ENCODE measurements at regions not wholly inside any gene's neighbourhood (a gene's known extent, or its start where the extent isn't known, plus 50 kb on each side); places are given as distances from the start of the nearest gene placed in this dataset.
A peak's percentile ranks its signal among the peaks of the same experiment; 100 is the strongest.

DNA sequence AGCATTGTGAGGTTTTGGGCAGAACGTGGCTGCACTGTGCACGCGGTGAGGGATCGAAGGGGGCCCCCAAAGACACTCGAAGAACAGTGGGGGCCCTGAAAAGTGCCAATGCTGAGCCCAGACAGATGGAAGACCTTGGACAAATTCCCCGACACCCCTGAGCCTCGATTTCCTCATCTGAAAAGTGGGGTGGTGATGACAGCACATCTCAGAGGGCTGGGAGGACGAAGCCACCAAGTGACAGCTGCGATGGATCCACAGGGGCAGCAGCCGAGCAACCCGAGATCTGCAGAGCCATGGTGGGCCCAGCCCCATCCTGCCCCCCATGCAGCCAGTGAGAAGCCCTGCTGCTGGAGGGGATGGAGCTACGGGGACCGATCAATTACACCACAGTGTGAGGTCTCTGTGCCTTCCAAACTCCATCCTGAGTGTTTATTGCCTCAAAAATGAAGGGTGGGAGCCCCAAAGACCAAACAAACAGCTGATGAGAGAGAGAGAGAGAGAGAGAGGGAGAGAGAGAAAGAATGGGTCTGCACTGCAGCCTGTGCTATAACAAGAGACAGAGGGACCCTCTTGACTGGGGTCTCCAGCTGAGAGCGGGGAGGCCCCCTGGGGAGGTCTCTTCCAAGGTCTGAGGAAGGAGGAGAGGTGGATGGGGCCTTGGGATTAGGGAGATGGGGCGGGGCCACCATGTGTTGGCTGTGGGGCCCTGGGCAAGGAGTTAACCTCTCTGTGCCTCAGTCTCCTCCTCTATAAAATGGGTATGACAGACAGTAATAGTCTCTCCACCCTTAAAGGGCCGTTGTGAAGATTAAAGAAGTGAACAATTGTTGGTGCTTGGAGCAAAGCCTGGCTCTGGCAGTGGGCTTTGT is 134.4 kb upstream of the IER5L start:
- H3K14ac ChIP-seq (ENCODE audit: insufficient read length): no peak overlapping the region
- H2BK15ac ChIP-seq (ENCODE audit: low read length): 0 out of 2 replicates have a peak overlapping the region, but pooled peaks have one; percentile 16
- H2BK20ac ChIP-seq (ENCODE audit: low read length): no peak overlapping the region
- H3K4ac ChIP-seq (replicated peaks; ENCODE audit: insufficient read length, low read depth, low read length): no peak overlapping the region
- CTCF ChIA-PET (ENCODE audit: partially characterized antibody): interaction anchor here (0.9 to 1.4 kb wide), 3 partner anchors 10 to 93 kb away, joined by 4 to 5 read pairs (median 4); no protein-coding TSS in a partner anchor
- no peaks in the 10 kb centered on the region for H3K9me3 ChIP-seq (ENCODE audit: insufficient read depth in 2 of 2, low read depth in 1 of 2, low read length in 1 of 2)
- H3K56ac ChIP-seq (replicated peaks; ENCODE audit: insufficient read length, low read depth, low read length): no peak overlapping the region
- no peak overlapping the region for H2BK120ac ChIP-seq (replicated peaks; ENCODE audit: low read depth, low read length)
- POLR2A ChIA-PET (ENCODE audit: partially characterized antibody): interaction anchor here (1.4 kb wide), 1 partner anchor 8 kb away, joined by 6 read pairs; no protein-coding TSS in a partner anchor
- no peak overlapping the region for H4K8ac ChIP-seq (ENCODE audit: extremely low read depth, insufficient read depth, low read length)
- H3K27me3 ChIP-seq (replicated peaks in 1 of 4; ENCODE audit: control insufficient read depth in 3 of 4, extremely low read depth in 1 of 4, insufficient read depth in 3 of 4, low read length in 3 of 4): no peaks in the 10 kb centered on the region; a peak in 1 of 7 replicates
- H2AK5ac ChIP-seq (ENCODE audit: low read depth, low read length): no peak overlapping the region
- DNase-seq (ENCODE audit: low read depth in 1 of 2, low spot score in 2 of 2): no peak
- H2BK5ac ChIP-seq (ENCODE audit: low read depth, low read length): no peak overlapping the region
- H3K23me2 ChIP-seq (ENCODE audit: low read depth, low read length): no peaks in the 10 kb centered on the region
- no peak overlapping the region for H3K23ac ChIP-seq (ENCODE audit: insufficient read length)
- no peaks in the 10 kb centered on the region for H3K79me1 ChIP-seq (ENCODE audit: low read depth, low read length)
- no peaks in the 10 kb centered on the region for H4K20me1 ChIP-seq (replicated peaks in 1 of 2; ENCODE audit: control insufficient read depth in 1 of 2, insufficient read depth in 2 of 2, low read length in 2 of 2)
- H2AFZ ChIP-seq (ENCODE audit: low read length): no peak overlapping the region
- H3K18ac ChIP-seq (ENCODE audit: extremely low read depth, low read length): no peak overlapping the region
- no peak overlapping the region for H3K4me2 ChIP-seq (ENCODE audit: insufficient read depth in 1 of 2, low read depth in 2 of 2, low read length in 2 of 2)
- FAIRE-seq: no peak
- no peak overlapping the region; a peak in 1 of 7 replicates for H3K9ac ChIP-seq (replicated peaks in 1 of 4; ENCODE audit: extremely low read depth in 1 of 4, low read depth in 3 of 4, low read length in 3 of 4)
- H2BK12ac ChIP-seq (ENCODE audit: low read depth, low read length): no peak overlapping the region
- no peak overlapping the region for H4K91ac ChIP-seq (replicated peaks; ENCODE audit: insufficient read length, low read length)
- no peaks in the 10 kb centered on the region for H3K36me3 ChIP-seq (ENCODE audit: control insufficient read depth in 2 of 4, insufficient read depth in 4 of 4, low read length in 3 of 4)
- no peak for TF ChIP-seq POLR2AphosphoS5 (IDR thresholded peaks at IDR 0.05; ENCODE audit: low read depth, low read length)
- TF ChIP-seq, protein P1, sequence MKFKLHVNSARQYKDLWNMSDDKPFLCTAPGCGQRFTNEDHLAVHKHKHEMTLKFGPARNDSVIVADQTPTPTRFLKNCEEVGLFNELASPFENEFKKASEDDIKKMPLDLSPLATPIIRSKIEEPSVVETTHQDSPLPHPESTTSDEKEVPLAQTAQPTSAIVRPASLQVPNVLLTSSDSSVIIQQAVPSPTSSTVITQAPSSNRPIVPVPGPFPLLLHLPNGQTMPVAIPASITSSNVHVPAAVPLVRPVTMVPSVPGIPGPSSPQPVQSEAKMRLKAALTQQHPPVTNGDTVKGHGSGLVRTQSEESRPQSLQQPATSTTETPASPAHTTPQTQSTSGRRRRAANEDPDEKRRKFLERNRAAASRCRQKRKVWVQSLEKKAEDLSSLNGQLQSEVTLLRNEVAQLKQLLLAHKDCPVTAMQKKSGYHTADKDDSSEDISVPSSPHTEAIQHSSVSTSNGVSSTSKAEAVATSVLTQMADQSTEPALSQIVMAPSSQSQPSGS (IDR thresholded peaks at IDR 0.05; ENCODE audit: low read length): no peak
- no peak for TF ChIP-seq POLR2A (IDR thresholded peaks at IDR 0.05; ENCODE audit: control extremely low read depth in 1 of 2, low read depth in 2 of 2, low read length in 2 of 2)
- TF ChIP-seq GTF2F1 (IDR thresholded peaks at IDR 0.05; ENCODE audit: borderline replicate concordance, low read depth, low read length): no peak
- no peak for TF ChIP-seq BACH1 (IDR thresholded peaks at IDR 0.05; ENCODE audit: low read length)
- peak; percentile 48; the same call in 1 of the 2 replicates for TF ChIP-seq KDM1A (IDR thresholded peaks at IDR 0.05; ENCODE audit: borderline replicate concordance, low read length)
- no peak for TF ChIP-seq RFX5 (IDR thresholded peaks at IDR 0.05; ENCODE audit: borderline replicate concordance, low read depth, low read length)
- no peak overlapping the region for H3K4me3 ChIP-seq (ENCODE audit: extremely low read depth in 1 of 4, insufficient read depth in 2 of 4, low read depth in 3 of 4, low read length in 4 of 4)
- no peak overlapping the region for H3K27ac ChIP-seq (ENCODE audit: low read depth, low read length)
- 84% methylated on average over 15 of the region's 16 CpGs; no CpG with 5 or more reads in 1 of the 2 experiments for WGBS, 2 experiments (ENCODE audit: extremely low coverage in 1 of 2, insufficient coverage in 1 of 2, insufficient read length in 1 of 2, insufficient replicate concordance in 2 of 2, low coverage in 1 of 2, low lambda C conversion rate in 2 of 2, missing lambda C conversion rate in 1 of 2)
- peaks cover 0 to 5% (median under 1%) of the 10 kb centered on the region in 4 experiments; a peak in 2 of 7 replicates for H3K4me1 ChIP-seq (replicated peaks in 1 of 4; ENCODE audit: control insufficient read depth in 3 of 4, insufficient read depth in 4 of 4, low read length in 3 of 4)
- H4K5ac ChIP-seq (ENCODE audit: insufficient read length, low read depth, low read length): no peak overlapping the region
- no peaks in the 10 kb centered on the region for H3K79me2 ChIP-seq (ENCODE audit: control insufficient read depth in 1 of 2, insufficient read depth in 2 of 2, low read length in 2 of 2)
